ENCODE measurements at regions not wholly inside any gene's neighbourhood (a gene's known extent, or its start where the extent isn't known, plus 50 kb on each side); places are given as distances from the start of the nearest gene placed in this dataset.

DNA sequence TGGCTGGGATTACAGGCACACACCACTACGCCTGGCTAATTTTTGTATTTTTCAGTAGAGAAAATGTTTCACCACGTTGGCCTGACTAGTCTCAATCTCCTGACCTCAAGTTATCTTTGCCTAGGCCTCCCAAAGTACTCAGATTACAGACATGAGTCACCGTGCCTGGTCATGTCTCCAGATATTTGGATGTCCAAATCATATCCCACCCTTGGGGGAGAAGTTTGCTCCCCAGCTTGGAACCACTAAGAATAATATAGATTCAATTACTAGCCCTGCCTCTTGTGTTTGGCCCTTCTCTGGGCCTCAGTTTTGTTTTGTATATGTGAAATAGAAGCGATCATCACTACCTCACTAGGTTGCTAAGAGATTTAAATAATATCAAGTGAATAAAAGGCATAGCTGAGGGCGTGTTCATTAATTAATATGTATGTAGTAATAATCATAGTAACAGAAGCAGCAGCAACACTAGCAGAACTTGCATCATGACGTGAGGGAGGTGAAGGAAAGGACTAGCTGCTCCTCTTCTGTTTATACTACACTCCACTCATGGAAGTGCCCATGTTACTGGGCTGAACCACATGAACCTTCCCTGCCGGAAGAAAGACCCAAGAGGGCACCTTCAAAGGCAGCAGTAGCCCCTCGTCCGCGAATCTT lies 253.6 kb upstream of the XYLT1 start:
- ChIA-PET POLR2A (no interaction called here), CTCF (ENCODE audit: low intra/inter-chr PET ratio, low total read pairs) (no interaction called here)
- no peak overlapping the region for H3K4me2 ChIP-seq (ENCODE audit: low read depth, low read length)
- intact Hi-C loops (cut with micrococcal nuclease; ENCODE audit: unreplicated experiment) (no loop called here), in situ Hi-C loops (cut with HindIII; ENCODE audit: extremely low pct_ligation_motif_present, low pct_unique_long_range_greater_than_20kb) (no loop called here)
- no peaks in the 10 kb centered on the region for H3K79me2 ChIP-seq (ENCODE audit: insufficient read depth, low read length)
- H3K36me3 ChIP-seq (replicated peaks in 1 of 2; ENCODE audit: control insufficient read depth in 1 of 2, insufficient read depth in 2 of 2, low read length in 2 of 2): no peaks in the 10 kb centered on the region
- TF ChIP-seq, protein P1, sequence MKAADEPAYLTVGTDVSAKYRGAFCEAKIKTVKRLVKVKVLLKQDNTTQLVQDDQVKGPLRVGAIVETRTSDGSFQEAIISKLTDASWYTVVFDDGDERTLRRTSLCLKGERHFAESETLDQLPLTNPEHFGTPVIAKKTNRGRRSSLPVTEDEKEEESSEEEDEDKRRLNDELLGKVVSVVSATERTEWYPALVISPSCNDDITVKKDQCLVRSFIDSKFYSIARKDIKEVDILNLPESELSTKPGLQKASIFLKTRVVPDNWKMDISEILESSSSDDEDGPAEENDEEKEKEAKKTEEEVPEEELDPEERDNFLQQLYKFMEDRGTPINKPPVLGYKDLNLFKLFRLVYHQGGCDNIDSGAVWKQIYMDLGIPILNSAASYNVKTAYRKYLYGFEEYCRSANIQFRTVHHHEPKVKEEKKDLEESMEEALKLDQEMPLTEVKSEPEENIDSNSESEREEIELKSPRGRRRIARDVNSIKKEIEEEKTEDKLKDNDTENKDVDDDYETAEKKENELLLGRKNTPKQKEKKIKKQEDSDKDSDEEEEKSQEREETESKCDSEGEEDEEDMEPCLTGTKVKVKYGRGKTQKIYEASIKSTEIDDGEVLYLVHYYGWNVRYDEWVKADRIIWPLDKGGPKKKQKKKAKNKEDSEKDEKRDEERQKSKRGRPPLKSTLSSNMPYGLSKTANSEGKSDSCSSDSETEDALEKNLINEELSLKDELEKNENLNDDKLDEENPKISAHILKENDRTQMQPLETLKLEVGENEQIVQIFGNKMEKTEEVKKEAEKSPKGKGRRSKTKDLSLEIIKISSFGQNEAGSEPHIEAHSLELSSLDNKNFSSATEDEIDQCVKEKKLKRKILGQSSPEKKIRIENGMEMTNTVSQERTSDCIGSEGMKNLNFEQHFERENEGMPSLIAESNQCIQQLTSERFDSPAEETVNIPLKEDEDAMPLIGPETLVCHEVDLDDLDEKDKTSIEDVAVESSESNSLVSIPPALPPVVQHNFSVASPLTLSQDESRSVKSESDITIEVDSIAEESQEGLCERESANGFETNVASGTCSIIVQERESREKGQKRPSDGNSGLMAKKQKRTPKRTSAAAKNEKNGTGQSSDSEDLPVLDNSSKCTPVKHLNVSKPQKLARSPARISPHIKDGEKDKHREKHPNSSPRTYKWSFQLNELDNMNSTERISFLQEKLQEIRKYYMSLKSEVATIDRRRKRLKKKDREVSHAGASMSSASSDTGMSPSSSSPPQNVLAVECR (CRISPR knock-in tag; IDR thresholded peaks at IDR 0.05; ENCODE audit: borderline replicate concordance): no peak
- TF ChIP-seq EED (CRISPR knock-in tag; IDR thresholded peaks at IDR 0.05) (no peak), CHD4 (IDR thresholded peaks at IDR 0.05; ENCODE audit: borderline replicate concordance, low read length) (no peak), LCORL (IDR thresholded peaks at IDR 0.05) (no peak), LCORL (CRISPR knock-in tag; IDR thresholded peaks at IDR 0.05) (no peak), SIX4 (CRISPR knock-in tag; IDR thresholded peaks at IDR 0.05) (no peak), ZNF230 (CRISPR knock-in tag; IDR thresholded peaks at IDR 0.05) (no peak), ATF1 (CRISPR knock-in tag; IDR thresholded peaks at IDR 0.05) (no peak)
- TF ChIP-seq, protein P2, sequence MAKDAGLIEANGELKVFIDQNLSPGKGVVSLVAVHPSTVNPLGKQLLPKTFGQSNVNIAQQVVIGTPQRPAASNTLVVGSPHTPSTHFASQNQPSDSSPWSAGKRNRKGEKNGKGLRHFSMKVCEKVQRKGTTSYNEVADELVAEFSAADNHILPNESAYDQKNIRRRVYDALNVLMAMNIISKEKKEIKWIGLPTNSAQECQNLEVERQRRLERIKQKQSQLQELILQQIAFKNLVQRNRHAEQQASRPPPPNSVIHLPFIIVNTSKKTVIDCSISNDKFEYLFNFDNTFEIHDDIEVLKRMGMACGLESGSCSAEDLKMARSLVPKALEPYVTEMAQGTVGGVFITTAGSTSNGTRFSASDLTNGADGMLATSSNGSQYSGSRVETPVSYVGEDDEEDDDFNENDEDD (CRISPR knock-in tag; IDR thresholded peaks at IDR 0.05; ENCODE audit: borderline replicate concordance): no peak
- DNase-seq (ENCODE audit: low spot score) (no peak), ATAC-seq (no peak), FAIRE-seq (no peak)
- no peak overlapping the region for H3K9ac ChIP-seq (ENCODE audit: insufficient read depth, low read depth, low read length)
- WGBS (ENCODE audit: low lambda C conversion rate): 3% methylated on average over 10 of the region's 10 CpGs
- H3K9me3 ChIP-seq (ENCODE audit: low read length): no peaks in the 10 kb centered on the region
- H3K27me3 ChIP-seq (ENCODE audit: control insufficient read depth in 1 of 2, insufficient read depth in 2 of 2, low read length in 2 of 2): no peaks in the 10 kb centered on the region; a peak in 1 of 5 replicates
- no TSS peak for BruUV-seq (replicated peaks)
- H4K20me1 ChIP-seq (ENCODE audit: insufficient read depth, low read length): no peaks in the 10 kb centered on the region
- no peaks in the 10 kb centered on the region for H3K4me1 ChIP-seq (ENCODE audit: insufficient read depth, low read length)
- no peak overlapping the region for H2AFZ ChIP-seq (ENCODE audit: low read length)
- no peak overlapping the region for H3K4me3 ChIP-seq (replicated peaks in 1 of 3; ENCODE audit: insufficient read depth in 1 of 3, low read depth in 2 of 3, low read length in 3 of 3)
- no peak overlapping the region for H3K27ac ChIP-seq (ENCODE audit: extremely low read length, insufficient read depth, low read length)

Data from HepG2 (cell line).